Natural killer cell (primary cell): ENCODE measurements at regions not wholly inside any gene's neighbourhood (a gene's known extent, or its start where the extent isn't known, plus 50 kb on each side); places are given as distances from the start of the nearest gene placed in this dataset.
"Not testable (repeated sequence)": the region's sequence is repeated elsewhere in the genome, so short reads cannot be mapped to it uniquely, and the experiment has no call there.

Experiments
- ATAC-seq, 3 donors: fragments of 150-1000 bp in 2 of 3; fragments of 200-7000 bp in 1 of 3; cut with Tn5 transposase; 1 replicate in 1 of 3; 2 replicates in 2 of 3; pipeline ENCODE4 v1.10.0; 2021; ENCODE audit warnings: mild to moderate bottlenecking in 2 of 3, moderate library complexity in 2 of 3
- DNase-seq, 2 donors: peaks; one replicate each; pipeline versions ENCODE4 v3.0.0 to v3.0.0-alpha.2; 2013 to 2021; ENCODE audit warnings: mixed read lengths in 1 of 2
- H3K27ac ChIP-seq: one replicate; pipeline ENCODE4 v1.5.1; 2013; ENCODE audit warnings: mild to moderate bottlenecking, low read length
- H3K27me3 ChIP-seq: one replicate; pipeline ENCODE4 v1.6.1; 2013; ENCODE audit warnings: low read length; ENCODE audit not compliant: control insufficient read depth, insufficient read depth
- H3K36me3 ChIP-seq: one replicate; pipeline ENCODE4 v1.6.1; 2013; ENCODE audit warnings: low read length; ENCODE audit not compliant: control insufficient read depth, insufficient read depth
- H3K4me1 ChIP-seq: one replicate; pipeline ENCODE4 v1.6.1; 2013; ENCODE audit warnings: low read length; ENCODE audit not compliant: control insufficient read depth, insufficient read depth
- H3K4me3 ChIP-seq: one replicate; pipeline ENCODE4 v1.5.1; 2013; ENCODE audit warnings: low read length
- H3K9me3 ChIP-seq: one replicate; pipeline ENCODE4 v1.6.1; 2013; ENCODE audit warnings: low read length; ENCODE audit not compliant: control insufficient read depth, insufficient read depth
- H3K27ac Mint-ChIP-seq, 2 donors: one replicate each; pipeline ENCODE4 v1.8.0; 2022; ENCODE audit warnings: mild to moderate bottlenecking in 2 of 2, mixed read lengths in 2 of 2, moderate library complexity in 1 of 2
- H3K27me3 Mint-ChIP-seq, 2 donors: one replicate each; pipeline ENCODE4 v1.8.0; 2022; ENCODE audit warnings: low read depth in 2 of 2, mixed read lengths in 2 of 2
- H3K36me3 Mint-ChIP-seq: one replicate; pipeline ENCODE4 v1.8.0; 2022; ENCODE audit warnings: mixed read lengths
- H3K4me1 Mint-ChIP-seq, 2 donors: one replicate each; pipeline ENCODE4 v1.8.0; 2022; ENCODE audit warnings: mixed read lengths in 2 of 2
- H3K4me3 Mint-ChIP-seq: one replicate; pipeline ENCODE4 v1.8.0; 2022; ENCODE audit warnings: mild to moderate bottlenecking, moderate library complexity, mixed read lengths
- H3K9me3 Mint-ChIP-seq, 2 donors: one replicate each; pipeline ENCODE4 v1.8.0; 2022; ENCODE audit warnings: mixed read lengths in 2 of 2
- whole genome bisulfite sequencing: methylation state at CpG from one replicate; pipeline ENCODE4 v1.1.7; 2013; ENCODE audit warnings: missing lambda C conversion rate; ENCODE audit not compliant: insufficient coverage; 5-methylcytosine and 5-hydroxymethylcytosine counted together
- intact Hi-C: fragments of 100-400 bp; cut with micrococcal nuclease; formaldehyde crosslinking; loops from one replicate; pipeline ENCODE4 v1.14.2; 2022
- TF ChIP-seq, protein P1 (sequence below): fragments of 200-600 bp; IDR thresholded peaks from one replicate; pipeline ENCODE4 v1.8.0; 2022; ENCODE audit warnings: antibody characterized with exemption

DNA sequence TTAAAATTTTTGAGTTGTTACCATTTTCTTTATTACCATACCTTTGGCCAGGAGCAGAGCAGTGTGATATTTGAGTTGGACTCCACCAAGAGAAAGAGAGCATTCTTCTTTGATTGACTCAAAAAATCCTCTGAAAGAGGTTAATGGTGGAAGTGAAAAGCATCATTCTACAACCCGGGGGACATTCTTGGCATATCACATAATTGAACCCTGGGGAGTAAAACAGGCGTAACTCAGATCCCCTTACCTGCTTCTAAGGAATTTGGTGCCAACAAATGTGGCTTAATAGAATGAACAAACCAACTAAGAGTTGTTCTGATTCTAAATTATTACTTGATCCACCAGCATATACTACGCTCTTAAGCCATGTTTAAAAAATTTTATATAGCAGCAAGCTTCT is 351.1 kb upstream of the DEPDC1 start:
- H3K4me1 ChIP-seq = no peaks in the 10 kb centered on the region
- no peaks in the 10 kb centered on the region for H3K27me3 ChIP-seq
- TF ChIP-seq, protein P1, sequence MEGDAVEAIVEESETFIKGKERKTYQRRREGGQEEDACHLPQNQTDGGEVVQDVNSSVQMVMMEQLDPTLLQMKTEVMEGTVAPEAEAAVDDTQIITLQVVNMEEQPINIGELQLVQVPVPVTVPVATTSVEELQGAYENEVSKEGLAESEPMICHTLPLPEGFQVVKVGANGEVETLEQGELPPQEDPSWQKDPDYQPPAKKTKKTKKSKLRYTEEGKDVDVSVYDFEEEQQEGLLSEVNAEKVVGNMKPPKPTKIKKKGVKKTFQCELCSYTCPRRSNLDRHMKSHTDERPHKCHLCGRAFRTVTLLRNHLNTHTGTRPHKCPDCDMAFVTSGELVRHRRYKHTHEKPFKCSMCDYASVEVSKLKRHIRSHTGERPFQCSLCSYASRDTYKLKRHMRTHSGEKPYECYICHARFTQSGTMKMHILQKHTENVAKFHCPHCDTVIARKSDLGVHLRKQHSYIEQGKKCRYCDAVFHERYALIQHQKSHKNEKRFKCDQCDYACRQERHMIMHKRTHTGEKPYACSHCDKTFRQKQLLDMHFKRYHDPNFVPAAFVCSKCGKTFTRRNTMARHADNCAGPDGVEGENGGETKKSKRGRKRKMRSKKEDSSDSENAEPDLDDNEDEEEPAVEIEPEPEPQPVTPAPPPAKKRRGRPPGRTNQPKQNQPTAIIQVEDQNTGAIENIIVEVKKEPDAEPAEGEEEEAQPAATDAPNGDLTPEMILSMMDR = no peak
- ATAC-seq = no peak
- H3K9me3 ChIP-seq = peaks cover 7% of the 10 kb centered on the region
- no peak overlapping the region for H3K27ac ChIP-seq
- H3K9me3 Mint-ChIP-seq = peaks cover 15 to 21% of the 10 kb centered on the region in 2 donors
- intact Hi-C loops = no loop called here
- DNase-seq = no peak
- 85% methylated on average over 2 of the region's 3 CpGs for WGBS
- H3K4me1 Mint-ChIP-seq = no peaks in the 10 kb centered on the region
- peaks cover 10% of the 10 kb centered on the region for H3K36me3 Mint-ChIP-seq
- H3K4me3 Mint-ChIP-seq = no peak overlapping the region
- H3K27me3 Mint-ChIP-seq = no peaks in the 10 kb centered on the region
- H3K27ac Mint-ChIP-seq = no peak overlapping the region
- H3K4me3 ChIP-seq = no peak overlapping the region
- no peaks in the 10 kb centered on the region for H3K36me3 ChIP-seq

- Mint-ChIP-seq H3K4me1 (no peaks in the 10 kb centered on the region), H3K27me3 (no peaks in the 10 kb centered on the region), H3K4me3 (no peak overlapping the region), H3K9me3 (peaks cover 10 to 12% of the 10 kb centered on the region in 2 donors), H3K36me3 (peaks cover 7% of the 10 kb centered on the region), H3K27ac (no peak overlapping the region)
- Histone ChIP-seq H3K4me3 (no peak overlapping the region), H3K36me3 (no peaks in the 10 kb centered on the region), H3K4me1 (no peaks in the 10 kb centered on the region), H3K27me3 (no peaks in the 10 kb centered on the region), H3K27ac (no peak overlapping the region), H3K9me3 (peaks cover 11% of the 10 kb centered on the region)
- DNase-seq = no peak
- no peak for ATAC-seq
- 65% methylated on average over 1 of the region's 2 CpGs for WGBS
- TF ChIP-seq, protein P1 = no peak
- intact Hi-C loops = no loop called here
These were observed 371.7 kb upstream of the DEPDC1 start for GRCh38 chr1:68868606-68869005.

GRCh38 chr1:68873144-68873543 is 376.3 kb upstream of the DEPDC1 start:
- Histone ChIP-seq H3K36me3 (no peaks in the 10 kb centered on the region), H3K4me1 (no peaks in the 10 kb centered on the region), H3K27me3 (no peaks in the 10 kb centered on the region), H3K27ac (no peak overlapping the region), H3K9me3 (no peaks in the 10 kb centered on the region), H3K4me3 (no peak overlapping the region)
- H3K4me1 Mint-ChIP-seq = no peaks in the 10 kb centered on the region
- no peak overlapping the region for H3K4me3 Mint-ChIP-seq
- ATAC-seq = no peak
- TF ChIP-seq, protein P1 = no peak
- WGBS = 85% methylated on average over 1 of the region's 2 CpGs
- H3K36me3 Mint-ChIP-seq = no peaks in the 10 kb centered on the region
- intact Hi-C loops = no loop called here
- H3K9me3 Mint-ChIP-seq = peaks cover 7 to 12% of the 10 kb centered on the region in 2 donors
- no peaks in the 10 kb centered on the region for H3K27me3 Mint-ChIP-seq
- DNase-seq = no peak
- no peak overlapping the region for H3K27ac Mint-ChIP-seq

- intact Hi-C loops, H3K9me3 ChIP-seq, H3K9me3 Mint-ChIP-seq, H3K36me3 Mint-ChIP-seq, H3K4me1 Mint-ChIP-seq, DNase-seq, H3K27ac ChIP-seq, H3K4me3 Mint-ChIP-seq, H3K27ac Mint-ChIP-seq, H3K4me1 ChIP-seq, H3K27me3 Mint-ChIP-seq, H3K36me3 ChIP-seq, H3K4me3 ChIP-seq, H3K27me3 ChIP-seq, ATAC-seq: not testable (repeated sequence)
- WGBS = 92% methylated on average over 27 of the region's 29 CpGs
These were observed 384.7 kb upstream of the DEPDC1 start for GRCh38 chr1:68881330-68882194.
